GM19397 (cell line): ENCODE measurements at regions not wholly inside any gene's neighbourhood (a gene's known extent, or its start where the extent isn't known, plus 50 kb on each side); places are given as distances from the start of the nearest gene placed in this dataset.
"Not testable (repeated sequence)": the region's sequence is repeated elsewhere in the genome, so short reads cannot be mapped to it uniquely, and the experiment has no call there.

Experiments used
- ATAC-seq: cut with Tn5 transposase; IDR thresholded peaks from one replicate; pipeline ENCODE4 v1.9.1; 2021; ENCODE audit warnings: mild to moderate bottlenecking, moderate library complexity; ENCODE audit not compliant: unreplicated experiment

DNA sequence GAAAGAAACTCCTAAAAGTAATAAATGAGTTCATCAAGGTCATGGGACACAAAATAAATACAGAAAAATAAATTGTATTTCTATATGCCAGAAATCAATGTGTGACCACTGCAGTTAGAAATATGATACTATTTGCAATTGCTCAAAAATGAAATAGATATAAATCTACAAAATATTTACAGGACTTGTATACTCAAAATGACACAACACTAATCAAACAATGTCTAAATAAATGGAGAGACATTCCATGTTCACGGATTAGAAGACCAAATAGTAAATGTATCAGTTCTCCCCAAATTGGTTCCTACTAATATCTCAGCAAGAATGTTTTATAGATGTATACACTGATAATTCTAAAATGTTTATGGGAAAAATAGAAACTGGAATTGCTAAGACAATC is 345.3 kb downstream of the NR2F1-AS1 start:
- no peak for ATAC-seq

DNA sequence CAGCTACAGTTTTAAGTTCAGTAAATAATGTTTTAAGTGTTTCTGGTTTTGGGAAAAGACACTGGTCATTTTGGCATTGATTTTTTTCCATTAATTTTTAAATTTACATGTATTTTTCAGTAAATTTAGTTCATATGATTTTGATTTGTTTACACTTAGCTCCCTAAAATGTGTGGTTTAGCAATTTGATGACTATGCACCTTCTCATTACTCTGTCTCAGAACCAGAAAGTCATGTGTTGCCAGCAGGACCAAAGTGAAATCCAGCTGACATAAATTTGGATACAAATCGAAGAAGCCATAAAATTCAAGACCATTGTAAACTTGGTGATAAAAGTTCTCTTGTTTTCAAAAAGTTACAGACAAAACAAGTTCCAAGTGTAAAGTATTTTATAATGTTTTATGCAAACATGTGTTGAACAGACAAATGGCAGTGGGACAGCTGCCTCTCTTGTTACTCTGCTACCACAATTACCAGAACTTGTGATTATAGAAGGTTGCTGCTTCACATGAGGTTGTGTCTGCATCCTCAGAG is 354.8 kb downstream of the NR2F1-AS1 start:
- no peak for ATAC-seq

DNA sequence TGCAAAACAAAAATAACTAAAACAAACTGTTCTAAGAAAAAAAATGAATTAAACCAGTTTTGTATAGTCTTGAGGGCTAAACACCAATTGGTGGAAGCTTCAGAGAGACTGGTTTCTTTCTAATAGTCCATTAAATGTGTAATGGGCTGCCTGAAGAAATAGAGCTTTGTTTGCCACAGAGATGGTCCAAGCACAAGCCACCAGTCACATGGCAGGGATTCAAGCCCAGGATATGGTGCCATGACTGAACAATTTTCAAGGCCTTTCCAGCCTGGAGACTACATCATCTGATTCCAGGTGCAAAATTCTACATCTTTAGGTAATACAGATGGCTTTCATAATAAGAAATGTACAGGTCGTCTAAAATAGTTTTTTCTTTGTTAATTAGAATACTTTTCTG is 355.3 kb downstream of the NR2F1-AS1 start:
- ATAC-seq = no peak

DNA sequence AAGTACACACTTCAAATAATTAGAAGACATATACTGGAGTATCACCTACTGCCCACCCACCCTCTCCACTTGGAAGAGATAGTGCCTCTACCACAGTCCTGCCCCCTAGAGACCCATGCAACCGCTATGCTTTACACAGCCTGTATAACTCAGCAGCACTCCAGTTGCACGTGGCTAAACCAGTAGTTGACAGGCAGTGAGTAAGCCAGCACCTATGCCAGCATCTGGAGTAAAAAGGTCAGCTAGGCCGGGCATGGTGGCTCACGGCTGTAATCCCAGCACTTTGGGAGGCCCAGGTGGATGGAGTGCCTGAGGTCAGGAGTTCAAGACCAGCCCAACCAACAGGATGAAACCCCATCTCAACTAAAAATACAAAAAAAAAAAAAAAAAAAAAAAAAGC is 356.4 kb downstream of the NR2F1-AS1 start:
- no peak for ATAC-seq

DNA sequence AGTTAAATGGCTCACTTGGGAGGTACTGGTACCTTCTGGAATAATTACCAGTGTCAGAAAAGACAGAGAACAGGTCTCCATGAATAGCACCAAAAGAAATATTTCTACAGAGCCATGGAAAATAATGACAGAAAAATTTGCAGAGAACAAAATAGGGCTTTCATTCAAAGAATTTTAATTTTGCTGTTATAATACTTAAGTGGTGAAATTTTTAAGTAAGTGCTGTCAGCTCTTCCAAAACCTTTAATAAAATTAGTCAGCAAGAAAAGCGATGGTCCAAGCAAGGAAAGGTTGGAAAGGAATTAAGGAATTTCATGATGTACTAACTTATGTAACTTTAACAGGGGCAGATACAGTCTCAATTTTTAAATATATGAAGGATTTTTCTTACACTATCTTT is 359.2 kb downstream of the NR2F1-AS1 start:
- no peak for ATAC-seq

DNA sequence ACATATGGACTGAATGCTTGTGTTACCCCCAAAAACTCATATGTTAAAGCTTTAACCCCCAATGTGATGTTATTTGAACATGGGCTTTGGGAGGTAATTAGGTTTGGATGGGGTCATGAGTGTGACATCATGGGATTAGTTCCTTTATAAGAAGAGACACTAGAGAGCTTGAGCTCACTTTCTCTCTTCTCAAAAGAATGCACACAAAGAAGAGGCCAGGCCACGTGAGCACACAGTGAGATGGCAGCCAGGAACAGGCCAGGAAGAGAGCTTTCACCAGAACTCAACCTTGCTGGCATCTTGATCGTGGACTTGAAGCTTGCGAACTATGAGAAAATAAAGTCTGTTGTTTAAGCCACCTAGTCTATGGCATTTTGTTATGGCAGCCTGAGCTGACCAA is 360.6 kb downstream of the NR2F1-AS1 start:
- no peak for ATAC-seq

DNA sequence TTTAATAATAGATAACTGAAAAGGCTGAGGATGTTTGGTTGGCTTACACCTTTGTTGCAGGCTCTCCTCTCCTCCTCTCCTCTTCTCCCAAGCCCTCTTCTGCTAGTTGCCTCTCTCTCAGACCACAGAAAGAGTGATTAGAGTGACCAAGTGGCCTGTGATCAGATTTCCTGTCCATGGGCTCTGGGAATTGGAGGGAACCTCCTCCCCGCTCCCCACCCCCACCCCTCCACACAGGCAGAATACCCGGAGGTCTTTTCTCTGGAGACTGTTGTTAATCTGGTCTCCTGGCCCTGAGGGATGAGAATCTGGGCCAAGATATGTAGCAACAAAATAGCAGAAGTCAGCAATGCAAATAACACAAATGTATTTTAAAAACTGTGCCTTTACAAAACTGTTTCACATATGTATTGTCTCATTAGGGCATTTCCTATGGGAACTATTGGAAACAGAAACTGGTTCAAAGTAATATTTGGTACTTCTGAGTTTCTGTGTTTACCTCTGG is 361.3 kb downstream of the NR2F1-AS1 start:
- no peak for ATAC-seq

DNA sequence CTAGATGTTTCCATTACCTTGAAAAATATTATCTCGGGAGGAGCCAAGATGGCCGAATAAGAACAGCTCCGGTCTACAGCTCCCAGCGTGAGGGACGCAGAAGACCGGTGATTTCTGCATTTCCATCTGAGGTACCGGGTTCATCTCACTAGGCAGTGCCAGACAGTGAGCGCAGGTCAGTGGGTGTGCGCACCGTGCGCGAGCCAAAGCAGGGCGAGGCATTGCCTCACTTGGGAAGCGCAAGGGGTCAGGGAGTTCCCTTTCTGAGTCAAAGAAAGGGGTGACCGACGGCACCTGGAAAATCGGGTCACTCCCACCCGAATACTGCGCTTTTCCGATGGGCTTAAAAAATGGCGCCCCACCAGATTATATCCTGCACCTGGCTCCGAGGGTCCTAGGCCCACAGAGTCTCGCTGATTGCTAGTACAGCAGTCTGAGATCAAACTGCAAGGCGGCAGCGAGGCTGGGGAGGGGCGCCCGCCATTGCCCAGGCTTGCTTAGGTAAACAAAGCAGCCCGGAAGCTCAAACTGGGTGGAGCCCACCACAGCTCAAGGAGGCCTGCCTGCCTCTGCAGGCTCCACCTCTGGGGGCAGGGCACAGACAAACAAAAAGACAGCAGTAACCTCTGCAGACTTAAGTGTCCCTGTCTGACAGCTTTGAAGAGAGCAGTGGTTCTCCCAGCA is 367.8 kb downstream of the NR2F1-AS1 start:
- not testable (repeated sequence) for ATAC-seq

DNA sequence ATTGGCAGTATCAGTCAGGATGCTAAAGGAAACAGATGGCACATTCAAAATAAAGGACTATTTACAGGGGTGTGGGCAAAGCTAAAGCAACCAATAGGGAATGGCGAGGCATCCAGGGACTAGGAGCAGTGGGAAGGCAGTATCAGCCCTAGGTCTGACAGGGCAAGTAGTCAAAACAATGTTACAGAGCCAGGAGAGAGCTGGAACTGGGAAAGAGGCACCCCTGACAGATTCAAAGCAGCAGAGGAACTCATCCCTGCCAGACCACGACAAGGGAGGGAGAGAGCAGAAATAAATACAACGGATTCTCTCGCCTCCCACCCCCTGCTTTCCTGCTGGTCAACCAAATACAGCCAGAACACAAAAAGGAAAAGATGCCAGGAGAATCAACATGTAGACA is 371.5 kb downstream of the NR2F1-AS1 start:
- ATAC-seq = no peak

DNA sequence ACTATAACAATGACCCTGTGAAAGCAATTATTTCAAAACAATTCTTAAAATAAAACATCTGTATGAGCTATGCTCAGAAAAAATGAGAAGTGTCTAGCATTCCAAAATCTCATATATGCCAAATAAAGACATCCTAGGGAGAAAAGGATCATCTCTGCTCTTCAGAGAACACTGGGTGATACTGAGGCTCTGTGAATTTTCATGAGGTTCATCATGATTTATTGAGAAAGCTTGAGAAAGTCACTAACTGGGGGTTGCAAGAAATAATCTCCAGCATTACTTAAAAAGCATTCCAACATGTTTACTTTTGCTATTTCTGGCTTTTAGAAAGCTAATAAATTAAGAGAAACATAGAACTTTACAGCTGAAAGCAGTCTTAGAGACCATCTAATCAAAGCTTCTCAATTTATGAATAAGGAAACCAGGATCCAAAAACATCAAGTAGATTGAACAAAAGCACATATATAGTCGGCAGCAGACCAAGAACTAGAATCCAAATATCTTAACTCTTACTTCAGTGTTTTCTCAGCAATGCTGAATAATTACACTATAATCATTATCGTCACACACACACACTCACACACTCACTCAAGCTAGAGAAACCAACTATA is 372.8 kb downstream of the NR2F1-AS1 start:
- no peak for ATAC-seq

DNA sequence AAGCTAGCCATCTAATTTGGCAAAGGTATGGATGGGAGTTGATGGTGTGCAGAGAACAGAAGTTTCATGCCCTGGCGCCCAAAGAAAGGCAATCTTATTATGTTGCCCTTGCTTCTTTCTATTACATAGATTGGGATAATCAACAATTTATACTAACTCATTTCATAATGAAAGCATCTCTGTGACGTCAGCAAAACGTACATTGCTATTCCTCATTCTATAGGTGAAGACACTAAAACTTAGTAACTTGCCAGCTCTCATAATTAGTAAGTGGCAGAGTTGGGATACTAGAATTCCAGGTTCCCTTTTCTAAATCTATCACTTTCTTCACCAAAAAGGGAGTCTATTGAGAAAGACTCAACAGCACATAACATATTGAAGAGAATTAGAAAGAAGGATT is 374.8 kb downstream of the NR2F1-AS1 start:
- no peak for ATAC-seq

DNA sequence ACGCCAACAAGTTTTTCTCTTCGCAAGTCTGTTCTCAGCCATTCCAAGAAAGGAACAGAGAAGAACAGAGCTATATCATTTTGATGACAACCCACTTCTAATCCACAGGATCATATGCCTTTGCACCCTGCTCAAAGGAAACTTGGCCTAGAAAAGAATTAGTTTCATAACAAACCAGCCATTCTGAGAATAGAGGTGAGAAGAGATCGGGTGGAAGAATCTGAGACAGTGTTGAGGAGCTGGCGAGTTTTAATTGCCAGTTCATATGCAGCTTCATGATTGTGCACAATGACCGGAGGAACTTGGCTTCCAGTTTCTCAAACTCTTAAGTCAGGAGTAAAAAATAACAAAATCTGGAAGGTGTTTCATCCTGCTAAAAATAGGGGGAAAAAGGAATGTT is 380.0 kb downstream of the NR2F1-AS1 start:
- ATAC-seq = no peak

DNA sequence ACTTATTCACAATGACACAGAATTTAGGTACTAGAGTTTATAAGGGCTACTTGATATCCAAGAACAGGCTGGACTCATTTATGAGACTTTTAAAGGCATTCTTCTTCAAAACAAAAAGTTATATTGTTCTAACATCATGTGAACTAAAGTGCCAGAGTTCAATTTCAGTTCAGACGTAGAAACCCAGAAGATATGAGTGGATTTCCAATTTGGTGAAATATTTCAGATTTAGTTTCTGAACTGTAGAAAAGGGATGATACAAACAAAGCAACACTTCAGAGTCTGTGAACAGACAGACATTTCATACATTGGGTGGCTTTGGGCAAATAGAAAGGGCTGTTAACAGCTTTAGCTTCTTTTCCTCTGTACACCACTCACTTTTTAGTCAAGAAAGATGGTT is 384.0 kb downstream of the NR2F1-AS1 start:
- no peak for ATAC-seq

DNA sequence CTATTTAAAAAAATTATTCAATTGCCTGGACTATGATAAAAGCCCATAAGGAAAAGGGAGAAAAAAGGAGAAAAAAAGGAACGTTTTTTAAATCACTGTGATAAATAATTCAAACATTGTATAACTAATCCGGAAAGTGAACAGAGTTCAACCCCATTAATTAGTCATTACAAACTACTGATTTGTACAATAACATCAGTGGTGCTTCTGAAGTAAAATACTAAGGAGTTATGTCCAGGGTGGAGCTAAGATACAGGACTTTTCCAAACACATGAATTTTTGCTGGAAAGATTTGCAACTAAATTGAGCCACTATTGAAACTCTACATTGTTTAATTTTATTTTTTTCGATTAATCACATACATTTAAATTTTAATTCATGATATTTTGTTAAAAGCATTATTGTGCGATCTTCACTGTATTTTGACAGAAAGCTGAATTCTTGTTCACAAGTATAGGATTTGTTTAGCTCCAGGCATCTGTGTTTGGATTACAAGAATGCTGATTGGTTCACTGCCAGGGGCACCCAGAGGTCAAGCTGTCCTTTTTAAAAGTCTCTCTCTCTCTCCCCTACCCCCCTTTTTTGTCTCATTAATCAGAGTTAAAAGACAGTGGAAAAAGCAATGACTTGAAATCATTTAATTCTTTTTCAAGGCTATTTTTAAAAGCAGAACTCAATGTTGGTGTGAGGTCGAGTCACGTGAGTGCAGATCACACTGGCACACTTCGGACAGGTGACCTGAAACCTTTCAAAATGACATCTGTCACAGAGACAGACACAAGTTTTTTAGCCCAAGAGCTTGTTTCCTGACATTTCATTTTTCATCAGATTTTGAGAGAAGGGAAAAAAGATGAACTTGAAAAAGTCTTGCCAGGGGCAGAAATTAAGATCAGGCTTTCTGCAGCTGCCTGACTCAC is 387.3 kb downstream of the NR2F1-AS1 start:
- ATAC-seq = no peak

DNA sequence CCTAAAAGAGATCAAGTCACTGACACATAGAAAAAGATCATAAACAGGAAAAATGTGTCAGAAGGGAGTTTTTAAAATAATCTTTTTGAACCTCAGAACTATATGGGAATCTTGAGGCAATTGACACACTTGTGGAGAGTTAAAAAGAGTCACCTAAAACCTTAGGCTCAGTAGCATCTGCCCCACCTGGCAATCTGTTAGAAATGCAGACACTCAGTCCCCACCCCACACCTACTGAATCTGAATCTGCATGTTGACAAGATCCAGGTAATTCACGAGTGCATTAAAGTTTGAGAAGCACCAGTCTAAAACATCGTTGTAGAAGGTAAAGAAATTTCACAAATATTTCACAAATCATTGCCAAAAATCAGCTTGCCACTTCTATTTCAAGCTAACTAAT is 388.3 kb downstream of the NR2F1-AS1 start:
- ATAC-seq = no peak

DNA sequence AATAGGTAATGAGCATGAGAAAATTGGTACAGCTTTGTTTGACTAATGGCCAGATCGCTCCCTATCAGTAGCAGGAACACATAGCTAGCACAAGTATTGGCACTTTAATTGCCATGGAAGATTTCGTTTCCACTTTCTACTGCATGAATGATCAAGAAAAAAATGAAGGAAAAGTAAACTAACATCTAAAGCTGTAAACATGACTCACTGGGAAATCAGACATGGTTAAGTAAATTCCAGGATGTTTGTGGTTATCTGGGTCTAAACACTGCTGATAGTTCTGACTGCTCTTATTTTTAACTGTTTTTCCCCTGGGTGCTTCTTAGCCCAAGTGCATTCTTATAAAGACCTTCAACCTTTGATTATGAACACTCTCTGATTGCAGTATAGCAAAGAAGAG is 388.9 kb downstream of the NR2F1-AS1 start:
- no peak for ATAC-seq

DNA sequence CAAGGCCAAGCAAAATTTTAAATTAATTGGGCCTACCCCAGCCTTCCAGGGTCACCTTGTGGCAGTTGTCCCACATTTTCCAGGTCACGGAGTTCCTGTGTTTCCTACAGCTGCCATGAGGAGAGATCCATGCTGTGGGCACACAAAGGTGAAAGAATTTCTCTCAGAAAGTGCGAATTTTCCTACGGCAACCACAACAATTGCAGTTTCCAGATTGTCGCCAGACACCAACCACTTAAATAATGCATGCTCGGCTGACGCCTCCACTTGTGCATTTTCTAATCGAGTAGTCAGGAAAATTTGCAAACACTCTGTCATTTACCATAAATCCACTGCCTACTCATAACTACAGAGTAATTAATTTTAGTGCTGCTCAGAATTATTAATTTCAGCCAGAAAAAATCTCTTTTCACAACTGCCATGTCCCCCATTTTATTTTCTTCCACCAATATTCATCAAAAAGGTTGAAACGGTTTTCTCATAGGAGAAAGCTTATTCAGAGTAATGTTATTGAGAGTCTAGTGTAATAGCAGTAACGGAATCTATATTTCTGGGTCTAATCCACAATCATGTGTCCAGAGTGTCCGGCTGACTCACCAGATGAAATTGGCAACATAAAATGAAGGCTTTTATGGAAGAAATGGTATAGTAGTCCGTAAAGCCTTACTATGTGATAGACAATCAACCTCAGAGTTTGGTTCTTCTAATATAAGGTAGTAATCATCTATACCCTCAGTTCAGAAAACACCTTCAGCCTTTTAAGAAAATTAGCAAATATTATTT is 389.8 kb downstream of the NR2F1-AS1 start:
- ATAC-seq = no peak

DNA sequence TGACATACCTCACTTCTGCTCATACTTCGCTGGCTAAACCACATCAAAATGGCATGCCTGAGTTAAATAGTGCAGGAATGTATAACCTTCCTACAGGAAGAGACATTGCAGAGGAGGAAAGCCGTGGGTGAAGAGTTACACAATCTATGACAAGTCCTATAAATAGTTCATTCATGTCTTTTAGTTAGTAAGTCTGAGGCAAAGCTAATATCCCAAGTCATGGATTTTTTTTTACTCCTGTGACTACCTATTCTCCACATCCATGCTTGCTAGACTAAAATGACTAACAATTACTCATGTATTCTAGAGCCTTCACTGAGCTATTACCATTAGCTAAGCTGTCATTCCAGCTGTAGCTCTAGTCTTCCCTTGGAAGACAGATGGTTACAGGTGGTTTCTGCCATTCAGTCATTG is 391.3 kb downstream of the NR2F1-AS1 start:
- ATAC-seq = no peak

DNA sequence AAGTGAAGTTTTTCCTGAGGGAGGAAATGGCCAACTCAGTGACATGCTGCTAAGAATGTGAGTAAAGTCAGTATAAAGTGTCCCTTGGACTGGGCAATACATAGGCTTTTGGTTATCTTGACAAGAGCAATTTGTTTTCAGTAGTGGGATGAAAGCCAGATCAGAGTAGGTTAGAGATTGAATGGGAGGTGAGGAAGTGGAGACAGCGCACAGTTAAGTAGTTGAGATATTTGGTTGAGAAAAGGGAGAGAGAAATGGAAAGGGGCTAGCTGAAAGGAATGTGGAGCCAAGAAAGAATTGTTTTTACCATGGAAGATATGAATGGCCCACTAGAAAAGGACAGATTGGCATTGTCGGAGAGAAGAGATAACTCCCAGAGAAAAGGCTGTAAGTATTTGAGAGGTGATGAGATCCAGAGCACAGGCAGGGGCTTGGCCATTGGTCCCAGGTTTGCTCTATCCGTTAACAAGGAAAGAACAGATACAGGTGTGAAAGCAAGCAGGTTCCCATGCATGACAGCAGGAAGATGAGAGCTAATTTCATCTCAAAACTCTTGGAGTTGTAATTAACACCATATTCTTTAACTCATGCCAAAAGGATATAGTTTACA is 392.0 kb downstream of the NR2F1-AS1 start:
- ATAC-seq = no peak

DNA sequence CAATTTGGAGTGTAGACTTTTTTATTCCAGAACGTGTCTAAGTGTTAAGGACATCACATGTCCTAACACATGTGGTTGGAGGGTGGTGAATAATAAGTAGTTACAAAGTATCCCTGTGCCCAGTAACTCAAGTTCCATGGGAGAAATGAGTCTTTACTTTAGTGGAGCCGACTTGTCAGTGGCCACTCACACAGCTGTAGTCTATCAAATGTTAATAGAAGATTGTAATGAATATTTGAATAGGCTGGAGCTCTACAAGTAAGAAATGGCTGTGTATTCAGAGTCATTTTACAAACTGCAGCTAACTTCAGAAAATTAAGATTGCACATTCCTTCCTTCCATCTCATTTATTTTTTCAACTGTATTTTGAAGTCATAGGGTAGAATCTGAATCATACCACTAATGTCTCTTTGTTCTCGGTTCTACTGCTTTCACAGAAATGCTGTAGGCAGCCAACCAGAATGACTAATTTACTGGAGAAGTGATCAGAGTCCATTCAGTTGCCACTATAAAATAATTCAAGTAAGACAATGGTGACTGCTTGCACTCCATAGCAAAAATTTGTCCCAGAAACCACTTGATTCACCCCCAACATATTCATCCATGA is 394.8 kb downstream of the NR2F1-AS1 start:
- ATAC-seq = no peak
